ENCODE measurements at regions not wholly inside any gene's neighbourhood (a gene's known extent, or its start where the extent isn't known, plus 50 kb on each side); places are given as distances from the start of the nearest gene placed in this dataset.

GRCh38 chr21:25384782-25385181 is 222.5 kb downstream of the MRPL39 start:
- TF ChIP-seq ZSCAN16 (tag by site-specific recombination; IDR thresholded peaks at IDR 0.05) (no peak), ZNF544 (tag by site-specific recombination; IDR thresholded peaks at IDR 0.05) (no peak), KLF17 (tag by site-specific recombination; IDR thresholded peaks at IDR 0.05) (no peak), PATZ1 (tag by site-specific recombination; IDR thresholded peaks at IDR 0.05) (no peak), ZFP3 (tag by site-specific recombination; IDR thresholded peaks at IDR 0.05; ENCODE audit: low read depth) (no peak), TRIM28 (IDR thresholded peaks at IDR 0.05; ENCODE audit: borderline replicate concordance, low read length) (no peak), SP2 (tag by site-specific recombination; IDR thresholded peaks at IDR 0.05) (no peak), ZSCAN30 (tag by site-specific recombination; IDR thresholded peaks at IDR 0.05) (no peak), PRDM1 (tag by site-specific recombination; IDR thresholded peaks at IDR 0.05) (no peak), ZNF555 (tag by site-specific recombination; conservative IDR thresholded peaks at IDR 0.05) (no peak), ZNF626 (tag by site-specific recombination; IDR thresholded peaks at IDR 0.05) (no peak), ZNF76 (tag by site-specific recombination; IDR thresholded peaks at IDR 0.05; ENCODE audit: borderline replicate concordance, low read depth) (no peak), ZEB2 (tag by site-specific recombination; IDR thresholded peaks at IDR 0.05) (no peak), FEZF1 (tag by site-specific recombination; IDR thresholded peaks at IDR 0.05) (no peak)
- ChIA-PET CTCF (interaction anchor here (0.7 to 2.2 kb wide), 9 partner anchors 10 to 489 kb away, joined by 3 to 19 read pairs (median 4); no protein-coding TSS in a partner anchor), POLR2A (no interaction called here)

GRCh38 chr21:25383545-25383944 is 223.7 kb downstream of the MRPL39 start:
- Histone ChIP-seq H3K9me3 (ENCODE audit: control insufficient read depth, insufficient read depth, low read depth, low read length) (no peaks in the 10 kb centered on the region), H3K4me1 (ENCODE audit: control insufficient read depth, insufficient read depth, low read length) (no peaks in the 10 kb centered on the region), H3K27ac (ENCODE audit: extremely low read depth, low read depth, low read length) (no peak overlapping the region), H3K4me3 (ENCODE audit: low read depth, low read length) (no peak overlapping the region), H3K36me3 (ENCODE audit: control insufficient read depth in 2 of 2, insufficient read depth in 1 of 2, low read length in 2 of 2) (no peaks in the 10 kb centered on the region)
- ChIA-PET CTCF (interaction anchor here (0.6 to 1.1 kb wide), 4 partner anchors 34 to 1339 kb away, joined by 3 to 4 read pairs (median 3); no protein-coding TSS in a partner anchor), POLR2A (no interaction called here)
- TF ChIP-seq ZNF585B (tag by site-specific recombination; IDR thresholded peaks at IDR 0.05) (no peak), ZNF791 (tag by site-specific recombination; IDR thresholded peaks at IDR 0.05) (no peak), ZNF571 (tag by site-specific recombination; IDR thresholded peaks at IDR 0.05) (no peak), ZNF704 (tag by site-specific recombination; IDR thresholded peaks at IDR 0.05) (no peak), ZNF114 (tag by site-specific recombination; IDR thresholded peaks at IDR 0.05) (no peak), ZXDB (tag by site-specific recombination; IDR thresholded peaks at IDR 0.05) (no peak), WT1 (tag by site-specific recombination; IDR thresholded peaks at IDR 0.05) (no peak), REPIN1 (tag by site-specific recombination; IDR thresholded peaks at IDR 0.05; ENCODE audit: low read depth) (no peak), ZNF777 (tag by site-specific recombination; IDR thresholded peaks at IDR 0.05; ENCODE audit: borderline replicate concordance) (no peak), ZIC2 (tag by site-specific recombination; IDR thresholded peaks at IDR 0.05) (no peak), ZNF324 (tag by site-specific recombination; IDR thresholded peaks at IDR 0.05) (no peak), ZNF302 (tag by site-specific recombination; IDR thresholded peaks at IDR 0.05; ENCODE audit: low read depth) (no peak), ZNF112 (tag by site-specific recombination; IDR thresholded peaks at IDR 0.05) (no peak), ZBTB17 (tag by site-specific recombination; IDR thresholded peaks at IDR 0.05) (no peak), KLF17 (tag by site-specific recombination; IDR thresholded peaks at IDR 0.05) (no peak), ZNF394 (tag by site-specific recombination; IDR thresholded peaks at IDR 0.05; ENCODE audit: borderline replicate concordance) (no peak), SETDB1 (IDR thresholded peaks at IDR 0.05; ENCODE audit: insufficient read length, low read length) (no peak)

More at GRCh38 chr21:25384782-25385181, 222.5 kb downstream of the MRPL39 start:
- no peak overlapping the region for H3K4me3 ChIP-seq (ENCODE audit: low read depth, low read length)
- no peaks in the 10 kb centered on the region for H3K36me3 ChIP-seq (ENCODE audit: control insufficient read depth in 2 of 2, insufficient read depth in 1 of 2, low read length in 2 of 2)
- H3K9me3 ChIP-seq (ENCODE audit: control insufficient read depth, insufficient read depth, low read depth, low read length), result no peaks in the 10 kb centered on the region
- no peak overlapping the region for H3K27ac ChIP-seq (ENCODE audit: extremely low read depth, low read depth, low read length)
- H3K4me1 ChIP-seq (ENCODE audit: control insufficient read depth, insufficient read depth, low read length), result no peaks in the 10 kb centered on the region

Measured in HEK293 (cell line).